GM12872 (cell line): ENCODE measurements at regions not wholly inside any gene's neighbourhood (a gene's known extent, or its start where the extent isn't known, plus 50 kb on each side); places are given as distances from the start of the nearest gene placed in this dataset.

Source experiments
- TF ChIP-seq, protein P1 (sequence below): IDR thresholded peaks from 3 replicates; pipeline ENCODE4 v1.5.1; 2011; ENCODE audit warnings: low read depth, mild to moderate bottlenecking, low read length, moderate library complexity; ENCODE audit not compliant: insufficient read depth

DNA sequence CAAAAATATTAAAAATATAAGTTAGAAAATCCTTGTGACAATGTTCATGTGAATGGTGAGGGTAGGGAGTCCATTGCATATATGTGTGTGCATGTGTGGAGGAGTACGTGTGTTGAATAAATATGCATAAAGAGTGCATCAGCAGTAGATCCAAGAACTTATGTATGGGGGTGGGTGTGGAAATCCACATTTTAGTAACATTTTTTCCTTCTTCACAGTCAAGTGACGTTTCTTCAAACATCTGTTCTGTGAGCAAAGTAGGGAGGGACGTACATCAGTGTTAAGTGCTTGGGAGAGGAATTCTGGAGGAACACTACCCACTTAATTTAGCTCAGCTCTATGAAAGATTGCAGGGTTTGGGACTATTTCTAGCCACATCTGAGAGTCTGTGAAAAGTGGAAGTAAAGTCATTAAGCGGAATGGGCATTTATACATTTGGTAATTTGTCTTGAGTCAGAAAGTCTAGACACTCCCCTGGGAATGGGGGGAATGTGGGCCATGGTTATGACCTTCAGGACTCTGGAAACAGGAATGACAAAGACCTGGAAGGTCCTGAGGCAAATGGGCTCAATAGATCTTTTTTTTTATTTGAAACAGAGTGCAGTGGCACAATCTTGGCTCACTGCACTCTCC lies 156.4 kb upstream of the PLXNC1 start:
- TF ChIP-seq, protein P1, sequence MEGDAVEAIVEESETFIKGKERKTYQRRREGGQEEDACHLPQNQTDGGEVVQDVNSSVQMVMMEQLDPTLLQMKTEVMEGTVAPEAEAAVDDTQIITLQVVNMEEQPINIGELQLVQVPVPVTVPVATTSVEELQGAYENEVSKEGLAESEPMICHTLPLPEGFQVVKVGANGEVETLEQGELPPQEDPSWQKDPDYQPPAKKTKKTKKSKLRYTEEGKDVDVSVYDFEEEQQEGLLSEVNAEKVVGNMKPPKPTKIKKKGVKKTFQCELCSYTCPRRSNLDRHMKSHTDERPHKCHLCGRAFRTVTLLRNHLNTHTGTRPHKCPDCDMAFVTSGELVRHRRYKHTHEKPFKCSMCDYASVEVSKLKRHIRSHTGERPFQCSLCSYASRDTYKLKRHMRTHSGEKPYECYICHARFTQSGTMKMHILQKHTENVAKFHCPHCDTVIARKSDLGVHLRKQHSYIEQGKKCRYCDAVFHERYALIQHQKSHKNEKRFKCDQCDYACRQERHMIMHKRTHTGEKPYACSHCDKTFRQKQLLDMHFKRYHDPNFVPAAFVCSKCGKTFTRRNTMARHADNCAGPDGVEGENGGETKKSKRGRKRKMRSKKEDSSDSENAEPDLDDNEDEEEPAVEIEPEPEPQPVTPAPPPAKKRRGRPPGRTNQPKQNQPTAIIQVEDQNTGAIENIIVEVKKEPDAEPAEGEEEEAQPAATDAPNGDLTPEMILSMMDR: no peak

DNA sequence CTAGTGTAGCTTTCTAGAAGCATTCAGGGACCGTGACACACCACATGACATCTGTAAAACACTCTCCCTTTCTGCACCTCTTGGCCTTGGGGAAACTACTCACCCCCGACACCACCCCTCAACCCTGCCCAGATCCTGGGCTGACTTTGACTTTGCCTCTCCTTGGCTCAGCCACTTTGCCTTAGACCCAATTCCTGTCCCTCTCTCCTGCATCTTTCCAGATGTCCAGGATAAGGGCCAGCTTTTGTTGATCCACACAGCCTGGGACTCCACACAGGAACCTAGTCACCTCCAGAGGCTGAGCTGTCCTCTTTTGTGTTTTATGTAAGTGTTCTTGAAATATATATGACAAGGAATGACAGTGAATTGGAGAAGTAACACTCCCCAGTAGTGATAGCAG lies 153.7 kb upstream of the PLXNC1 start:
- TF ChIP-seq, protein P1: no peak

DNA sequence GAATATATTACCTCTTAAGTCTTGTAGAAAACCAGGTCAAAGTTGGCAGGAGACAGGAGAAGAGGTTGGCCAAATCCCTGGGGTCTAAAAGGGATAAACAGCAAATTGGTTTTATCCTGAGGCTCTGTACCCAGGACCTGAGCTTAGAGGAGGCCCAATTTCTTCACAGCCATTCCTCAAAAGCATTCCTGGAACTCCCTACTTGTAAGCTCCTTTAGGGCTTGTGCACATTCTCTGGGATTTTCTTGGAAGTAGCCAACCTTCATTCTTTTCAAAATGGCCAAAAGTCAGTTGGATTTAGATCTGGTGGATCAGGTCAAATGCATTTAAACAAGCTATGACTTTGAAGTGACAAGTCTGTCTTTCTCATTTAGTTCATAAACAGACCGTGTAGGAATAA lies 152.1 kb upstream of the PLXNC1 start:
- TF ChIP-seq, protein P1: no peak

DNA sequence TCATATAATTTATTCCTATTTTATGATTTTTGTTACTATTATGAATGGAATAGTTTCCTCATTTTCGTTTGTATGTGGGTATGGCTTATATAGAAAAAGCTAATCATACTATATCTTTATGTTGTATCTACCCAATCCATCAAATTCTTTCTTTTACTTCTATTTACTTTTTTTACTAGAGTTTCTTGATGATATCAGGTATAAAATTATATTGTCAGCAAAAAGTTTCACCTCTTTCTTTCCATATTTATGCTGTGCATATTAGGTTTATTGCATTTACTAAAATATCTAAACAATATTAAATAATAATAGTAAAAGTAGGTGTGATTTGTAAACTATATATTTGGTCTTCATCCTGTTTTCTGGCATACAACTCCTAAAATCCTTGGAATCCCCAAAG lies 146.7 kb upstream of the PLXNC1 start:
- TF ChIP-seq, protein P1: no peak

DNA sequence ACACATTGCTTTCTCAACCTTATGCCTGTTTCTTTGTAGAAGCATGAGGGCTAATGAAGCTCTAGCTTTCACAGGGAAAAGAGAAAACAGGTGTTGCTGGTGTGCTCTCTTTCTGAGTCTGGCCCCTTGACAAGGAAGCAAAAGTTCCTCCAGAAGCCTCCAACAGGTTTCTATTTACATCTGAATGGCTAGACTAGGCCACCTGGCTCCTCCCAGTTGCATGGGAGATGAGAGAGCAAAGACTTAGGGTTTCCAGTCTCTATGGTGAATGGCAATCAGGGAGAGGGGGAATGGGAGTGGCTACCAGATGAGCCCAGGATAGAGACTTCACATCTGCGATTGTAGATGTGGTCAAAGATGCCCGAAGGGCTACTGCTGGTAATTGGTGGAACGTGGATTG lies 138.1 kb upstream of the PLXNC1 start:
- TF ChIP-seq, protein P1: no peak

DNA sequence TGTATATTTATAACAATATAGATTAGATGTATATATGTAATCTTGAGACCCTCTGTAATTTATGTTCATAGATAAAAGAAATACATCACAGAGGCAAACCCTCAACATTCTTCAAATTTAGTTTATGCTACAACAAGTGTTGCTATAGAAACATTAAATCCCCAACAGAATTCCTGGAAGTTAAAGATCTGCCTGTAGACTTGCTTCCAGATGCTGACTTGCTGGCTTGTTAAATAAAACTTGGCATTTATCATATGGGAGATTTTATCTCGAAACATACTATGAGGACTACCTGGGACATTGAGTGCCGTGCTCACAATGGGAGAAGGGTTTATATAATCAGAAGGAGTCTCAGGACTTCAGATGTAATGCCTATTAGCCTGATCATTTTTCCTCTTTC lies 136.3 kb upstream of the PLXNC1 start:
- TF ChIP-seq, protein P1: no peak

DNA sequence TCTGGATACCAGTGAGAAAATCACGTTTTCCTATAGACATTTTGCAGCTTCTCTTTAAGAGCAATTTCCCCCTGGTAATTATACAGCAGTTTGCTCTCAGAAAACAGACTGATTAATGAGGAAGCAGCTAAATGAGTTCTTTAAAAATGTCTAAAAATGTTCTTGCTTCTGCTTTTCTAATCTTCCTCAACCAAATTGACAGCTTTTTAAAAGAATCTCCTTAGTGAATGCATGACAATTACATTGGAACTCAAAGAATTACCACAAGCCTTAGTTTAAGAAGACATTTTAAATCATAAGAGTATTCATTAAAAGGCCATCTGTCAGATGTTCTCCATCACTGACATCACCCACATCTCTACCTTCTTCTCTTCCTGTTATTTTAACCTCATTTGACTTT lies 135.8 kb upstream of the PLXNC1 start:
- TF ChIP-seq, protein P1: no peak
